Stimulated activated CD4-positive, alpha-beta T cell treated with anti-CD3 and anti-CD28 coated beads, TNF-alpha, amount 100 ng/mL, for 48 hours (primary cell): ENCODE measurements at regions not wholly inside any gene's neighbourhood (a gene's known extent, or its start where the extent isn't known, plus 50 kb on each side); places are given as distances from the start of the nearest gene placed in this dataset.

Source experiments
- DNase-seq, 3 donors: peaks; one replicate each; pipeline ENCODE4 v3.0.0-alpha.2; 2020; ENCODE audit warnings: low read depth in 3 of 3

- no peak for DNase-seq
Measured at GRCh38 chr7:156480671-156481070, 159.9 kb upstream of the RNF32 start.

GRCh38 chr7:156479596-156479995 lies 161.0 kb upstream of the RNF32 start:
- no peak for DNase-seq

- DNase-seq, result no peak
Measured at GRCh38 chr7:156478486-156478885, 162.1 kb upstream of the RNF32 start.

- no peak for DNase-seq
Measured at GRCh38 chr7:156475666-156476065, 164.9 kb upstream of the RNF32 start.

GRCh38 chr7:156475179-156475578 lies 165.4 kb upstream of the RNF32 start:
- DNase-seq, result no peak

- no peak for DNase-seq
Measured at GRCh38 chr7:156474241-156474743, 166.3 kb upstream of the RNF32 start.

- peak in 2 of 3 donors; percentile 1 to 8 for DNase-seq
Measured at GRCh38 chr7:156473476-156474240, 166.9 kb upstream of the RNF32 start.

- no peak for DNase-seq
Measured at GRCh38 chr7:156472267-156472666, 168.3 kb upstream of the RNF32 start.

- DNase-seq, result no peak
Measured at GRCh38 chr7:156470399-156471320, 169.9 kb upstream of the RNF32 start.

- DNase-seq, result no peak
Measured at GRCh38 chr7:156466955-156467625, 173.5 kb upstream of the RNF32 start.

- no peak for DNase-seq
Measured at GRCh38 chr7:156466272-156466671, 174.3 kb upstream of the RNF32 start.

- DNase-seq, result no peak
Measured at GRCh38 chr7:156465186-156465585, 175.4 kb upstream of the RNF32 start.

GRCh38 chr7:156464339-156464738 lies 176.2 kb upstream of the RNF32 start:
- no peak for DNase-seq

GRCh38 chr7:156463280-156463679 lies 177.3 kb upstream of the RNF32 start:
- DNase-seq, result no peak

GRCh38 chr7:156461881-156462665 lies 178.5 kb upstream of the RNF32 start:
- DNase-seq, result no peak

- no peak for DNase-seq
Measured at GRCh38 chr7:156460858-156461627, 179.5 kb upstream of the RNF32 start.

GRCh38 chr7:156459582-156459981 lies 181.0 kb upstream of the RNF32 start:
- no peak for DNase-seq

GRCh38 chr7:156459067-156459466 lies 181.5 kb upstream of the RNF32 start:
- DNase-seq, result no peak

GRCh38 chr7:156458011-156458410 lies 182.6 kb upstream of the RNF32 start:
- no peak for DNase-seq

GRCh38 chr7:156456503-156457115 lies 184.0 kb upstream of the RNF32 start:
- DNase-seq, result no peak
